CD4-positive, alpha-beta memory T cell (primary cell): ENCODE measurements at regions not wholly inside any gene's neighbourhood (a gene's known extent, or its start where the extent isn't known, plus 50 kb on each side); places are given as distances from the start of the nearest gene placed in this dataset.

Experiments used
- CTCF ChIA-PET: fragments of 350-600 bp; sonication (Branson Sonifier 250); formaldehyde crosslinking; loops from one replicate; lab custom pipeline; 2021; ENCODE audit warnings: inconsistent platforms; ENCODE audit not compliant: partially characterized antibody; lab: Charles Lee
- POLR2A ChIA-PET: fragments of 350-600 bp; sonication (Branson Sonifier 250); formaldehyde crosslinking; loops from one replicate; lab custom pipeline; 2021; ENCODE audit not compliant: partially characterized antibody; lab: Charles Lee
- DNase-seq, 5 donors: peaks; one replicate each; pipeline versions ENCODE4 v3.0.0 to v3.0.0-alpha.2; 2020 to 2022; ENCODE audit warnings: mixed read lengths in 1 of 5
- H3K27ac ChIP-seq: one replicate; pipeline ENCODE4 v1.7.0; 2013; ENCODE audit warnings: low read depth, low read length
- H3K27me3 ChIP-seq: 2 replicates; pipeline ENCODE4 v1.7.0; 2013; ENCODE audit warnings: mild to moderate bottlenecking, low read length, moderate library complexity; ENCODE audit not compliant: insufficient read depth
- H3K36me3 ChIP-seq: 2 replicates; pipeline ENCODE4 v1.7.0; 2013; ENCODE audit warnings: mild to moderate bottlenecking, low read length, moderate library complexity; ENCODE audit not compliant: insufficient read depth
- H3K4me1 ChIP-seq: 2 replicates; pipeline ENCODE4 v1.7.0; 2013; ENCODE audit warnings: mild to moderate bottlenecking, low read length, moderate library complexity; ENCODE audit not compliant: insufficient read depth
- H3K4me3 ChIP-seq, 2 donors: one replicate each; pipeline ENCODE4 v1.7.0; 2013; ENCODE audit warnings: low read length in 2 of 2, mild to moderate bottlenecking in 1 of 2
- H3K9me3 ChIP-seq, 2 donors: one replicate each; pipeline ENCODE4 v1.7.0; 2013; ENCODE audit warnings: low read length in 2 of 2, control low read depth in 1 of 2; ENCODE audit not compliant: control insufficient read depth in 1 of 2
- H3K27ac Mint-ChIP-seq, 7 donors: one replicate each; pipeline ENCODE4 v1.8.0; 2020 to 2021; ENCODE audit warnings: mixed read lengths in 7 of 7, mild to moderate bottlenecking in 6 of 7, inconsistent platforms in 3 of 7, moderate library complexity in 3 of 7
- H3K27me3 Mint-ChIP-seq, 2 donors: one replicate each; pipeline ENCODE4 v1.8.0; 2020 to 2021; ENCODE audit warnings: mixed read lengths in 2 of 2
- H3K36me3 Mint-ChIP-seq, 2 donors: one replicate each; pipeline ENCODE4 v1.8.0; 2020 to 2021; ENCODE audit warnings: mixed read lengths in 2 of 2, inconsistent platforms in 1 of 2, mild to moderate bottlenecking in 1 of 2
- H3K4me1 Mint-ChIP-seq, 4 donors: one replicate each; pipeline ENCODE4 v1.8.0; 2020 to 2021; ENCODE audit warnings: mixed read lengths in 4 of 4, mild to moderate bottlenecking in 1 of 4
- H3K4me3 Mint-ChIP-seq, 8 donors: one replicate each; pipeline ENCODE4 v1.8.0; 2020 to 2021; ENCODE audit warnings: mixed read lengths in 8 of 8, mild to moderate bottlenecking in 7 of 8, moderate library complexity in 6 of 8, inconsistent platforms in 3 of 8
- H3K9me3 Mint-ChIP-seq, 8 donors: one replicate each; pipeline ENCODE4 v1.8.0; 2020 to 2021; ENCODE audit warnings: mixed read lengths in 8 of 8, mild to moderate bottlenecking in 5 of 8, inconsistent platforms in 3 of 8, moderate library complexity in 1 of 8
- intact Hi-C: fragments of 100-400 bp; cut with micrococcal nuclease; formaldehyde crosslinking; loops from one replicate; pipeline ENCODE4 v1.15.1; 2023

- Histone ChIP-seq H3K27ac (no peak overlapping the region), H3K4me1 (no peaks in the 10 kb centered on the region), H3K27me3 (no peaks in the 10 kb centered on the region), H3K36me3 (no peaks in the 10 kb centered on the region), H3K4me3 (no peak overlapping the region), H3K9me3 (no peaks in the 10 kb centered on the region)
- ChIA-PET POLR2A (no interaction called here), CTCF (no interaction called here)
- H3K9me3 Mint-ChIP-seq = peaks cover 0 to 7% (median 2%) of the 10 kb centered on the region in 8 donors
- intact Hi-C loops = no loop called here
- no peak overlapping the region for H3K4me3 Mint-ChIP-seq
- H3K27ac Mint-ChIP-seq = no peak overlapping the region
- H3K4me1 Mint-ChIP-seq = no peaks in the 10 kb centered on the region
- DNase-seq = no peak
- H3K27me3 Mint-ChIP-seq = no peaks in the 10 kb centered on the region
- no peaks in the 10 kb centered on the region for H3K36me3 Mint-ChIP-seq
Measured at GRCh38 chr4:181606300-181606699, 636.9 kb upstream of the TENM3 start.

GRCh38 chr4:181608181-181608580, 635.0 kb upstream of the TENM3 start:
- no peak overlapping the region for H3K27ac ChIP-seq
- Mint-ChIP-seq H3K4me1 (no peaks in the 10 kb centered on the region), H3K36me3 (no peaks in the 10 kb centered on the region), H3K27ac (no peak overlapping the region), H3K27me3 (no peaks in the 10 kb centered on the region), H3K4me3 (no peak overlapping the region), H3K9me3 (peaks cover 0 to 8% (median 3%) of the 10 kb centered on the region in 8 donors)
- H3K36me3 ChIP-seq = no peaks in the 10 kb centered on the region
- CTCF ChIA-PET = no interaction called here
- POLR2A ChIA-PET = no interaction called here
- H3K27me3 ChIP-seq = no peaks in the 10 kb centered on the region
- H3K4me3 ChIP-seq = no peak overlapping the region
- no peak for DNase-seq
- no peaks in the 10 kb centered on the region for H3K4me1 ChIP-seq
- intact Hi-C loops = no loop called here
- no peaks in the 10 kb centered on the region for H3K9me3 ChIP-seq

GRCh38 chr4:181611033-181611711, 632.0 kb upstream of the TENM3 start:
- Mint-ChIP-seq H3K4me1 (no peaks in the 10 kb centered on the region), H3K4me3 (no peak overlapping the region), H3K36me3 (no peaks in the 10 kb centered on the region), H3K27ac (no peak overlapping the region), H3K27me3 (no peaks in the 10 kb centered on the region), H3K9me3 (peaks cover 0 to 4% (median under 1%) of the 10 kb centered on the region in 8 donors)
- H3K4me3 ChIP-seq = no peak overlapping the region
- DNase-seq = no peak
- intact Hi-C loops = no loop called here
- ChIA-PET CTCF (no interaction called here), POLR2A (no interaction called here)
- H3K27ac ChIP-seq = no peak overlapping the region
- no peaks in the 10 kb centered on the region for H3K27me3 ChIP-seq
- H3K36me3 ChIP-seq = no peaks in the 10 kb centered on the region
- no peaks in the 10 kb centered on the region for H3K4me1 ChIP-seq
- no peaks in the 10 kb centered on the region for H3K9me3 ChIP-seq

GRCh38 chr4:181611946-181612600, 631.1 kb upstream of the TENM3 start:
- H3K27me3 ChIP-seq = no peaks in the 10 kb centered on the region
- no peak for DNase-seq
- no peaks in the 10 kb centered on the region for H3K36me3 Mint-ChIP-seq
- H3K27ac Mint-ChIP-seq = no peak overlapping the region
- no peak overlapping the region for H3K4me3 ChIP-seq
- ChIA-PET CTCF (no interaction called here), POLR2A (no interaction called here)
- no peaks in the 10 kb centered on the region for H3K4me1 Mint-ChIP-seq
- H3K4me1 ChIP-seq = no peaks in the 10 kb centered on the region
- no peak overlapping the region for H3K27ac ChIP-seq
- H3K9me3 ChIP-seq = no peaks in the 10 kb centered on the region
- no peaks in the 10 kb centered on the region for H3K36me3 ChIP-seq
- H3K27me3 Mint-ChIP-seq = no peaks in the 10 kb centered on the region
- no peak overlapping the region for H3K4me3 Mint-ChIP-seq
- H3K9me3 Mint-ChIP-seq = peaks cover 0 to 4% (median 0%) of the 10 kb centered on the region in 8 donors
- intact Hi-C loops = no loop called here

GRCh38 chr4:181613200-181613599, 630.0 kb upstream of the TENM3 start:
- no peak overlapping the region for H3K27ac Mint-ChIP-seq
- Histone ChIP-seq H3K36me3 (no peaks in the 10 kb centered on the region), H3K27me3 (no peaks in the 10 kb centered on the region), H3K9me3 (no peaks in the 10 kb centered on the region), H3K4me1 (no peaks in the 10 kb centered on the region), H3K27ac (no peak overlapping the region), H3K4me3 (no peak overlapping the region)
- intact Hi-C loops = no loop called here
- no peak for DNase-seq
- peaks cover 0 to 4% (median 0%) of the 10 kb centered on the region in 8 donors for H3K9me3 Mint-ChIP-seq
- H3K4me1 Mint-ChIP-seq = no peaks in the 10 kb centered on the region
- H3K27me3 Mint-ChIP-seq = no peaks in the 10 kb centered on the region
- no peak overlapping the region for H3K4me3 Mint-ChIP-seq
- ChIA-PET CTCF (no interaction called here), POLR2A (no interaction called here)
- H3K36me3 Mint-ChIP-seq = no peaks in the 10 kb centered on the region

GRCh38 chr4:181618038-181618618, 625.1 kb upstream of the TENM3 start:
- H3K36me3 ChIP-seq = no peaks in the 10 kb centered on the region
- H3K4me1 Mint-ChIP-seq = no peaks in the 10 kb centered on the region
- no peaks in the 10 kb centered on the region for H3K9me3 ChIP-seq
- CTCF ChIA-PET = no interaction called here
- H3K27ac ChIP-seq = no peak overlapping the region
- no peaks in the 10 kb centered on the region for H3K27me3 ChIP-seq
- no peak overlapping the region for H3K4me3 ChIP-seq
- peaks cover 0 to 8% (median 0%) of the 10 kb centered on the region in 8 donors for H3K9me3 Mint-ChIP-seq
- no peak for DNase-seq
- POLR2A ChIA-PET = no interaction called here
- no peaks in the 10 kb centered on the region for H3K4me1 ChIP-seq
- no peak overlapping the region for H3K27ac Mint-ChIP-seq
- H3K4me3 Mint-ChIP-seq = no peak overlapping the region
- H3K27me3 Mint-ChIP-seq = no peaks in the 10 kb centered on the region
- intact Hi-C loops = no loop called here
- H3K36me3 Mint-ChIP-seq = no peaks in the 10 kb centered on the region

GRCh38 chr4:181618896-181619295, 624.3 kb upstream of the TENM3 start:
- no peaks in the 10 kb centered on the region for H3K4me1 Mint-ChIP-seq
- peaks cover 0 to 8% (median 0%) of the 10 kb centered on the region in 8 donors for H3K9me3 Mint-ChIP-seq
- H3K9me3 ChIP-seq = no peaks in the 10 kb centered on the region
- H3K27me3 ChIP-seq = no peaks in the 10 kb centered on the region
- H3K4me3 Mint-ChIP-seq = no peak overlapping the region
- H3K36me3 ChIP-seq = no peaks in the 10 kb centered on the region
- H3K27ac Mint-ChIP-seq = no peak overlapping the region
- ChIA-PET POLR2A (no interaction called here), CTCF (no interaction called here)
- no peaks in the 10 kb centered on the region for H3K4me1 ChIP-seq
- H3K36me3 Mint-ChIP-seq = no peaks in the 10 kb centered on the region
- no peaks in the 10 kb centered on the region for H3K27me3 Mint-ChIP-seq
- H3K27ac ChIP-seq = no peak overlapping the region
- intact Hi-C loops = no loop called here
- H3K4me3 ChIP-seq = no peak overlapping the region
- DNase-seq = no peak
